Islet of Langerhans (tissue), 1 donor: ENCODE measurements at regions not wholly inside any gene's neighbourhood (a gene's known extent, or its start where the extent isn't known, plus 50 kb on each side); places are given as distances from the start of the nearest gene placed in this dataset.

Experiments used
- FAIRE-seq: peaks from one replicate; lab custom pipeline; 2011; peaks lifted over from hg19 to GRCh38; lab: Jason Lieb, UNC

DNA sequence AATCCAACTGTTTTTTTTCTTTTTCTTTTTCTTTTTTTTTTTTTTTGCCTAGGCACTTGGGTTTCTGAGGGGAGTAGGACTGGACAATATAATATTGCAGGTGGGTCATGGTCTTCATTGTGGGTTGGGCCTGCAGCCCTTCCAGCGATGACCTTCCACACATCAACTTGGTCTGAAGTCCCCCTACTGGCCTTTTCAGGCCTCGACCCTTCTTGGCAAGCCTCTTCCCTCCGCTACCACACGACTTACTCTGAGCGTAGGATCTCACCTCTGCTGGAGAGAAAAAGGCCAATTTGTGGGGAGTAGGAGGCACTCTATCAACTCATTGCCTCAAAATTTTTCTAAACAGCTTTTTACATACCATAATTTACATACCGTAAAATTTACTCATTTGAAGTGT lies 51.1 kb upstream of the GRIK3 start:
- FAIRE-seq = no peak

DNA sequence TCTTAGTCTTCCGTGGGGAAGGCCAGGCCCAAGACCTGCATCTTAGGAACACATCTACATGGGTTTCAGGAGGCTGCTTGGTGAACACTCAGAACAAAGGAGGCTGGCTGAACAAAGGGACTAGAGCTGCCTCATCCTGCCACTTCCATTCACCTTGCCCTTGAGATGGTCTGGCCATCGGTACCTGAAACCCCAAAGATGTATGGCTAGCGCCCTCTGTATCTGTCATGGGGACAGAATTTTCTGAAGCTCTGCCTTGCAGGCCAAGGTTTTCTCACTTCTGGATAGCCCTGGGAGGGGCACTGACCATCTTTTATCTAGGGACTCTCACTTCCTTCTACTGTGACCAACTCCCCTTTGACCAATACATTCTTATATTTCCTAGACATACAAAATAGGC lies 55.4 kb upstream of the GRIK3 start:
- no peak for FAIRE-seq

DNA sequence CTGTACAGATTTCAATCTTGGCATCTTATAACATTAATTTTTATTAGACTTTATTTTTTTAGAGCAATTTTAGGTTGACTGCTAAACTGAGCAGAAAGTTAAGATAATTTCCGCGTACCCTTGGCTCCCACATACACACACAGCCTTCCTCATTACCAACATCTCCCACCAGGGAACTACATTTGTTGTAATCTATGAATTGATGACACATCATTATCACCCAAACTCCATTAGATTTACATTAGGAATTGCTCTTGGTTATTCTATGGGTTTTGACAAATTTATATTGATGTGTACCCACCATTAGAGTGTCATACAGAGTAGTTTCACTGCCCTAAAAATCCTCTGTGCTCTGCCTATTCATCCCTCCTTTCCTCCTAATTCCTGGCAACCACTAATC lies 56.4 kb upstream of the GRIK3 start:
- FAIRE-seq = no peak

DNA sequence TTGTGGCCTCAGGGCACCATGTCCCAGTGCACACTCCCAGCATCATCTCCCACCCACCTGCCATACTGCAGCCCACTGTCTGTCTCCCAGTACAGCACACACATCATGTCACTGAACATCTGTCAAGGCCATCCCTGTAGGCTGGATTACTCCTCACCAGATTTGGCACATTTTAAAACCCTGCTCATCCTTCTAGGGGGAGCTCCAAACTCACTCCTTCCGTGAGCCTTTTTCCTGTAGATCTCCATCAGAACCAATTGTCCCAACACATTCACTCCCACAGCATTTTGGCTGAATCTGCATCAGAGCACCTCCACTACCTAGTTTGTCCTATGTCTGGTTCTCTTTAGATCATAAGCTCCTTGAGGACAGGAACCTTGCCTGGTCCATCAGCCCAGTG lies 58.6 kb upstream of the GRIK3 start:
- FAIRE-seq = no peak

- no peak for FAIRE-seq
These were observed 60.0 kb upstream of the GRIK3 start for GRCh38 chr1:37094302-37094701.

DNA sequence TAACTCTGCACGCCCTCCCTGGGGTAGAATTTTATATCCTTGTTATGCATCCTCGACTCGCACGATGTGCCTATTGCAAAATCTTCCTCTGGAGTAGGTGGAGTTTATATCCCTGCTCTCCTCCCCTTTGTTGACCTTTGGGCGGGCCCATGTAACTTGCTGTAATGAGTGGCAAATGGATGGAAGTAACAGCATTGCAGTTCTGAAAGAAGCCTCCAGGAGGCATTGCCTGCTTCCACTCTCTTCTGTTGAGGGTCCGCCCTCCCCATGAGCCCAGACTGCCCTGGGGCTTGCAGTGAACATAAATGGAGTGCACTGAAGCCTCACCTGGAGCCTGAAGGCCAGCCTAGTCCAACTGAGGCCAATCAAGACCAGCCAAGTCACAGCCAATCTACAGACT lies 62.2 kb upstream of the GRIK3 start:
- no peak for FAIRE-seq

- no peak for FAIRE-seq
These were observed 63.4 kb upstream of the GRIK3 start for GRCh38 chr1:37097731-37098130.

GRCh38 chr1:37098237-37098636 lies 63.9 kb upstream of the GRIK3 start:
- no peak for FAIRE-seq

DNA sequence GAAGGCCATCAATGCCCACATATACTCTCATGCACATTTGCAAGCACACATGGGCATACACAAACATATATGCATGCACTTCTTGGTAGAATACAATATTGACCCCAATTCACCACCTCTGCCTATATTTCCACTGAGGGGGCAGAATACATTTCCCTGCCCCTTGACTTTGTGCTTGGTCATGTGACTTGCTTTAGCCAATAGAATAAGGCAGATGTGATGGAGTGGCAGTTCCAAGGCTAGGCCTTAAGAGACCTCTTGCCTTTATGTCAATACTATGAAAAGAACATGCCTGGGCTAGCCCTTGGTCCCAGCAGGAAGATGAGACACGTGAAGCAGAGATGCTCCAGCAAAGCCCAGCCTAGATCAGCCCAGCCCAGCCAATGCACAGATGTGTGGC lies 66.0 kb upstream of the GRIK3 start:
- no peak for FAIRE-seq

GRCh38 chr1:37102656-37103382 lies 68.5 kb upstream of the GRIK3 start:
- no peak for FAIRE-seq

- FAIRE-seq = no peak
These were observed 71.6 kb upstream of the GRIK3 start for GRCh38 chr1:37105911-37106310.

DNA sequence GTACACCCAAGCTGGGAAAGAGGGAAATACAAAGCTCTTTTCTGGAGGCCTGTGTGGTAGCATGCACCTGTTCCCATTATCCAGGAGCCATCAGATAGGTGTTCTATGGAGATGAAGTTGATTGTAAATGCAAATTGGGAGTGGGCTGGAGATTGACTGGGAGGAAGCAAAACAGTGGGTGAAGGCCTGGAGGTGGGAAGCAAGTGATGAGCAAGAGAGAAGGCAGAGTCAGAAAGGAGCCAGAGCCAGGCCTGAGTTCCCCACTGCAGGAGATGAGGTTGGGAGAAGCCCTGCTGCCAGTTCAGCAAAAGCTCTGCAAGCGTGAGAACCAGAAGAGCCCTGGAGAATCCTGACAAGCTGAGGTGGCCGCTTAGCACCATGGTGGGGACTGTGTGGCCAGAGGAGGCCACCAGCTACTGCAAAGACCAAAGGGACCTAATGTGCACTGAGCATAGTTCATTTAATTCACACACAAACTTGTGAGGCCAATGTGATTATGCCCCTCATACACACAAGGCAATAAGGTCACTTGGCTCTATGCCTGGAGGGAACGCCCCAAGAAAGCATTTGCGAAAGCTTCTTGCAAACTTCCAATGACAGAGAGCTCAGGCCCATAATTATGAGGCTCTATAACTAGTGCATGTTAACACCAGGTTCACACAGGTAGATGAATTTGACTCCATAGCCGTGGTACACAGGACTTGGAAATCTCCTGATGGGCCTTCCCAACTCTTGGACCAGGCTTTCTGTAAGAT lies 73.0 kb upstream of the GRIK3 start:
- FAIRE-seq = no peak

DNA sequence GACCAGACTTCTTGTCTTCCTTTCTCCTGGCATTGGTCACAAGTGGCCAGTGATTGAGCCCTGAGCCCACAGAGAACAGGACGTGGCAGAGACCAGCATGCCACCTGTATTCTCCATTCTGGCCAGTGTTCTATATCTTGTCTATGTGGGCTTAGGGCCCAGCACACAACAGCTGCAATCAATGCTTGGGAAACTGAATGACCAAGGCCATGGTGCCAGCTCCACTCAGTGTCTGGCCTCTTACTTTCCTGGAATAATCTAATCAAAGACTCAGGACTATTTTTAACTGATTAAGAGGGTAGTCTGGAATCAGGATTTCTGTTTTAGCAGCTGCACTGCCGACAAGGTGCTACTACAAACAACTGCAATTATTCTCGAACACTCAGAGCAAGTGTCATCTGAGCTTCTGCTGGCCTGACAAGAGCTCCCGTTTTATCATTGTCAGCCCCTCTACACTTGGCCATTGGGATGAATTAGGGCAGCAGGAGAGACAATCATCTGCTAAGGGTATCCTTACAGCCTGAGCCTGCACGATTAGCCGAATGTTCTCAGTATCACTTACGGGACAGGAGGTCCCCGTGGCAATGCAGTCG lies 74.4 kb upstream of the GRIK3 start:
- no peak for FAIRE-seq

- FAIRE-seq = no peak
These were observed 78.1 kb upstream of the GRIK3 start for GRCh38 chr1:37112430-37112829.

DNA sequence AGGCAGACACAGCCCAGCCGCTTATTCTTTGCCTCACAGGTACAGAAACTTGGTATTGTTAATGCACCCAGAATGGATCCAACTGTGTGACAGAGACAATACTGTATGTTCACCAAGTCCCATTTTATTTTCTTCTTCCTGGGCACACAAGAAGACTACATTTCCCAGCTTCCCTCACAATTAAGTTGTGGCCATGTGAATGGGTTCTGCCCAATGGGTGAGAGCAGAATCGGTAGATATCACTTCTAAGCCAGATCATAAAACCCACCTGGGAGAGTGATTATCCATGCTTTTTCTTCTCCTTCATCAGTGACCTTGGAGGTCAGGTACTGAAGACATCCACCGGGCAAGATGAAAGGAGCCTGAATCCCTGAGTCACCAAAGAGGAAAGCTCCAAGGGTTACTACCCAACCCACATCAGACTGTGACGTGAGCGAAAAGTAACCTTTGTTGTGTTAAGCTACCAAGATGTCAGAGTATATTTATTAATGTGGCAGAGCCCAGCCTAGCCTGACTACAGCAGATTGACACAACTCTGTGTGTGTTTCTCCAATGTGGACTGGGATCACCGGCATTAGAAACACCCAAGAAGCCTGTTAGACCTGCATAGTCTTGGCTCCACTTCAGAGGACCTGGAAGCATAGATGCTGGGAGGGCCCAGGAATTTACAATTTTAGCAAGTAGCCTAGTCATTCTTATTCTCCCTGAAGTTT lies 79.1 kb upstream of the GRIK3 start:
- no peak for FAIRE-seq

- FAIRE-seq = no peak
These were observed 84.5 kb upstream of the GRIK3 start for GRCh38 chr1:37118790-37119189.

GRCh38 chr1:37120279-37120678 lies 86.0 kb upstream of the GRIK3 start:
- FAIRE-seq = no peak

GRCh38 chr1:37123276-37124115 lies 89.2 kb upstream of the GRIK3 start:
- FAIRE-seq = no peak

DNA sequence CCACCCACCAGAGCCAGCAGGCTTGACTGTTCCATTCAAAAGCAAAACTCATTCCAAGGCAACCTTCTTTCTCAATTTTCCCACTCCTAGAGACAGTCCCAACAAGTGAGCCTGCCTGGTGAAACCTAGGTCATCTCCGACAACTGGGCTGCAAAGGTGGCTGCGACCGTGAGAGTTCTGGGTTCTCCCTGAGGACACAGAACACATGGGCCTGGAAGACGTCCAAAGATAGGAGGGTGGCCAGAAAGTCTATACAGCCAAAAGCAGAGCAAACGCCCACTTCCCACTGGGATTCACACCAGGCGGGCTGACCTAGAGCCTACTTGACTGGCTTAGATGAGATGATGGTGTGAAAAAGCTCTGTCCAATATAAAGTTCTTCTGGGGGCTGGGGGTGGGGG lies 90.2 kb upstream of the GRIK3 start:
- FAIRE-seq = no peak

DNA sequence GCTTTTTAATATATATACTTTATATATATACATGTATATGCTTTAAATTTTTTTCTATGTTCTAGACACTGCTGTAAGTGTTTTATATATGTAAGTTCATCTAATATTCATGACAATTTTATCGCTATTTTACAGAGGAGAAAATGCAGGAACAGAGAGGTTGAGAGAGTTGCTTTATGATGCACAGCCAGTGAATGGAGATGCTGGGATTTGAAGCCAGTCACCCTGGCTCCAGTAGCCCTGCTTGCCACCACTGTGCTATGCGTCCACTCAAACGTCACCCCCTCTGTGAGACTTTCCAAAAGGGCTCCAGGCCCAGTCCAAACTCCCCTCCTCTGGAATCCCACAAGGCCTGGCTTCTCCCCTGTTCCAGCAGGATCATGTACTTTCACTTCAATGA lies 91.0 kb upstream of the GRIK3 start:
- FAIRE-seq = no peak

DNA sequence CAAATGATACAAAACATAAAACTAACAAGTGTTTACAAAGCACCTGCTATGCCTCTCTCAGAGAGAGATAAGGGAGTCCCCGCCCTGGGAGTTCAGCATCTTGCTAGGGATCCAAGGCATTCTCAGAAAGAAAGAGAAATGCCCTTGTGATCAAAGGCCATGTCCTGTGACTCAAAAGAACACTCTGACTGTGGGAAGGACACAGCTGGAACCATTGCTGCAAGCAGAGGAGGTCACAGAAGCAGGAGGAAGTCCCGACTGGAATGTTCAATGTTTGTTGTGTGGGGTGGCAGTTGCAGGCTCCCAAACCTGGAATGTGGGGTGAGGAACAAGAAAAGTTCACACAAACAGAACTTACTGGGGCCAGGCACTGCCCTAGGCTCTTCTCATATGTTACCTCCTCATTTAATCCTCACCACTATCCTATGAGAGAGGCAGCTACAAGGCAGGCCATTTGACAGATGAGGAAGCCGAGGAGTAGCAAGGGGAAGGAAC lies 93.0 kb upstream of the GRIK3 start:
- FAIRE-seq = no peak

- no peak for FAIRE-seq
These were observed 93.8 kb upstream of the GRIK3 start for GRCh38 chr1:37128091-37128490.
